Smooth muscle cell (in vitro differentiated cells): ENCODE measurements at regions not wholly inside any gene's neighbourhood (a gene's known extent, or its start where the extent isn't known, plus 50 kb on each side); places are given as distances from the start of the nearest gene placed in this dataset.

Experiments used
- DNase-seq: peaks from one replicate; lab custom pipeline; 2025; ENCODE audit not compliant: unreplicated experiment; lab: John Stamatoyannopoulos, UW
- H2AFZ ChIP-seq: fragments of 200-600 bp; sonication (generic); 2 replicates; pipeline ENCODE4 v1.6.0; 2016; ENCODE audit warnings: antibody characterized with exemption, low read depth, mild to moderate bottlenecking
- H3F3A ChIP-seq: fragments of 200-600 bp; sonication (generic); 2 replicates; pipeline ENCODE4 v1.6.0; 2017; ENCODE audit warnings: antibody characterized with exemption, low read depth
- H3K27ac ChIP-seq: fragments of 200-600 bp; sonication (generic); 2 replicates; pipeline ENCODE4 v1.5.1; 2016; ENCODE audit warnings: low read depth, mild to moderate bottlenecking
- H3K27me3 ChIP-seq: fragments of 200-600 bp; sonication (generic); 2 replicates; pipeline ENCODE4 v1.6.1; 2016; ENCODE audit warnings: low read depth, mild to moderate bottlenecking
- H3K36me3 ChIP-seq: fragments of 200-600 bp; sonication (generic); 2 replicates; pipeline ENCODE4 v1.5.1; 2016; ENCODE audit warnings: low read depth
- H3K4me1 ChIP-seq: fragments of 200-600 bp; sonication (generic); 2 replicates; pipeline ENCODE4 v1.5.1; 2016; ENCODE audit warnings: low read depth
- H3K4me2 ChIP-seq: fragments of 200-600 bp; sonication (generic); 2 replicates; pipeline ENCODE4 v1.6.0; 2016; ENCODE audit warnings: mild to moderate bottlenecking
- H3K4me3 ChIP-seq: fragments of 200-600 bp; sonication (generic); 2 replicates; pipeline ENCODE4 v1.5.1; 2016; ENCODE audit warnings: mild to moderate bottlenecking
- H3K79me2 ChIP-seq: fragments of 200-600 bp; sonication (generic); 2 replicates; pipeline ENCODE4 v1.6.0; 2016; ENCODE audit warnings: low read depth, mild to moderate bottlenecking
- H3K9ac ChIP-seq: fragments of 200-600 bp; sonication (generic); 2 replicates; pipeline ENCODE4 v1.6.0; 2016; ENCODE audit warnings: low read depth
- H3K9me3 ChIP-seq: fragments of 200-600 bp; sonication (generic); replicated peaks from 2 replicates; pipeline ENCODE4 v1.5.1; 2016; ENCODE audit warnings: low read depth
- H4K20me1 ChIP-seq: fragments of 200-600 bp; sonication (generic); 2 replicates; pipeline ENCODE4 v1.6.0; 2016; ENCODE audit warnings: low read depth
- CTCF ChIP-seq: fragments of 200-600 bp; sonication (generic); IDR thresholded peaks from 2 replicates; pipeline ENCODE4 v1.5.1; 2017; ENCODE audit warnings: borderline replicate concordance, mild to moderate bottlenecking, antibody characterized with exemption; ENCODE audit not compliant: insufficient read depth, poor library complexity, severe bottlenecking
- WGBS: methylation state at CpG from one replicate; pipeline ENCODE4 v1.1.7; 2016; ENCODE audit warnings: low lambda C conversion rate; 5-methylcytosine and 5-hydroxymethylcytosine counted together

DNA sequence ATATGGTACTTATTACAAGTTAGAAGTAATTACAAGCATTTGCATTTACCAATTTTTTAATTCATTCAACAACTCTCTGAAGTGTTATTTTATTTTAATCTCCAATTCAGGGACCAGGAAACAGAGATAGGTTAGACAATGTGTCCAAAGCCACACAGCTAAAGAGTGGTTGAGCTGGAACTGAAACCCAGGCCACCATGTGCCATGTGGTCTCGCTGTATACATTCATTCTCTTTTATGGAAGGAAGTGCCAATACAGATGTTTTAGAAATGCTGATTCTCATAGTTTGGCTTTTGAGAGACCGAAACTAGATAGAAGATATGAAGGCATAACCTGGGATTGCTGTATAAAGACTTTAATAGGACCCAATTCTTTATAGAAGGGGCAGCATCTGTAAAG, 684.6 kb upstream of the ID2 start:
- no peaks in the 10 kb centered on the region for H3K4me1 ChIP-seq
- no peak overlapping the region for H3K9ac ChIP-seq
- no peaks in the 10 kb centered on the region for H3K79me2 ChIP-seq
- no peaks in the 10 kb centered on the region for H3K36me3 ChIP-seq
- WGBS = 97% methylated on average over 2 of the region's 2 CpGs
- no peak overlapping the region for H2AFZ ChIP-seq
- no peak for DNase-seq
- no peak overlapping the region for H3K4me3 ChIP-seq
- no peak for TF ChIP-seq CTCF
- H4K20me1 ChIP-seq = no peaks in the 10 kb centered on the region
- H3K9me3 ChIP-seq = no peaks in the 10 kb centered on the region
- H3K27ac ChIP-seq = no peak overlapping the region
- no peaks in the 10 kb centered on the region for H3K27me3 ChIP-seq
- H3F3A ChIP-seq = no peaks in the 10 kb centered on the region
- H3K4me2 ChIP-seq = no peak overlapping the region

DNA sequence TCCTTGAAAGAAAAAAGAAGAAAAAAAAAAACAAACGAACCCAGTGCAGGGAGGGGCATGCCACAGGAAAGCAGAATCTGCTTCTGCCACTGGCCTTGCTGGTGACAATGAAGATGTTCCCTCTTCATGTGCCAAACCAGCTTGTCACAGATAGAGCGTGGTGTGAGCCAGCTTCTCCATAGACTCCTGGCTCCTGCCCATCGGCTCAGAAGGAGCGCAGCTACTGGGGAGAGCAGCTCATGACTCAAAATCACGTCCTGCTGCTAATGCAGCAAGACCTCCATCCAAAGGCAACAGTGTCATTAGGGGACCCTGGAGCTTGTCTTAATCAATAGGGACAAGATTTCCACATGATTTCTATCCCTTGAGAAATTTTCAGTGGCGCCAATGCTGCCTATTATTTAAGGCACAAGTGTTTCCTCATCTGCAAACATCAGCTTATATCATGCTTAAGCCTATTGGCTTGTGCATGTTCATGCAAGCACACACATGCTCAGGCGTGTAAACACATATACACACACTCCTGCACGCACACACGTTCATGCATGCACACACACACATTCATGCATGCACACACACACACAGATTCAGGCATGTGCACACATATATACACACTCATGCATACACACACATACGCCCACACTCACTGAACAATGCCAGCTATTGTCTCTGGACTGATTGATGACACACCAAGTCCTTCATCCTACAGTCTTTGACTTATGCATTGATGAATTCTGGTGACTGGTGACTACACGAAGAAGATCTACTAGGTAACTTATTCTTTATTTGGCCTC, 682.0 kb upstream of the ID2 start:
- WGBS = 92% methylated on average over 11 of the region's 11 CpGs

DNA sequence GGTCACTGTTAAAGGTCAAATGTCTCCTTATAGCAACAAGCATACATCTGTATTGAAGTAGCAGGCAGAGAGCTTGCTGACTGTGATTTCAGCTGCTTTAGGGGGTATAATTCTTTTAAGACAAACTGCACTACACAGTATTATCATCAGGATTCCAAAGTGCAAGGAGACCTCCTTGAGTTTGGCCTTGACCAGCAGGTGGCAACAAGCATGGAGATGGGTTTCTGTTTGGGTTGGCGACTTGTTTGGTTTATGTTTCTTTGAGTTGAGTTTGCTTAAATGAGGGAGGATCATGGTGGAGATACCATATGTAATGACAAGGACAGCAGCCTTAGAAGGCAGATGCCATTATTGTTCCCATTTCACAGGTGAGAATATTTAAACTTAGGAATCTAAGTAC, 681.0 kb upstream of the ID2 start:
- H3K9ac ChIP-seq = no peak overlapping the region
- peaks cover 10% of the 10 kb centered on the region for H3F3A ChIP-seq
- H3K4me3 ChIP-seq = no peak overlapping the region
- 100% methylated on average over 1 of the region's 1 CpG for WGBS
- no peak for DNase-seq
- H3K79me2 ChIP-seq = no peaks in the 10 kb centered on the region
- no peaks in the 10 kb centered on the region for H4K20me1 ChIP-seq
- H3K27me3 ChIP-seq = no peaks in the 10 kb centered on the region
- H3K4me2 ChIP-seq = no peak overlapping the region
- peaks cover 2% of the 10 kb centered on the region for H3K4me1 ChIP-seq
- no peak for TF ChIP-seq CTCF
- H3K27ac ChIP-seq = no peak overlapping the region
- no peak overlapping the region for H2AFZ ChIP-seq
- no peaks in the 10 kb centered on the region for H3K36me3 ChIP-seq
- H3K9me3 ChIP-seq = no peaks in the 10 kb centered on the region

More for the DNA sequence above, 682.0 kb upstream of the ID2 start:
- Histone ChIP-seq H3K79me2 (no peaks in the 10 kb centered on the region), H3K27ac (no peak overlapping the region), H4K20me1 (no peaks in the 10 kb centered on the region), H2AFZ (no peak overlapping the region), H3F3A (peaks cover 10% of the 10 kb centered on the region), H3K4me2 (no peak overlapping the region), H3K36me3 (no peaks in the 10 kb centered on the region), H3K4me3 (no peak overlapping the region), H3K4me1 (peaks cover 2% of the 10 kb centered on the region), H3K9ac (no peak overlapping the region), H3K27me3 (no peaks in the 10 kb centered on the region), H3K9me3 (no peaks in the 10 kb centered on the region)
- no peak for DNase-seq
- TF ChIP-seq CTCF = no peak

GRCh38 chr2:8002765-8003393, 679.0 kb upstream of the ID2 start:
- Histone ChIP-seq H3K4me1 (peaks cover 2% of the 10 kb centered on the region), H3K27ac (peak overlapping the region; percentile 96), H3K4me3 (no peak overlapping the region), H2AFZ (no peak overlapping the region), H3K4me2 (peak overlapping the region; percentile 38), H3K9me3 (no peaks in the 10 kb centered on the region), H3K27me3 (no peaks in the 10 kb centered on the region), H3K9ac (peak overlapping the region; percentile 43), H3K79me2 (no peaks in the 10 kb centered on the region), H3F3A (peaks cover 10% of the 10 kb centered on the region), H4K20me1 (no peaks in the 10 kb centered on the region), H3K36me3 (no peaks in the 10 kb centered on the region)
- DNase-seq = no peak
- TF ChIP-seq CTCF = no peak
- 90% methylated on average over 8 of the region's 8 CpGs for WGBS
